ENCODE measurements at regions not wholly inside any gene's neighbourhood (a gene's known extent, or its start where the extent isn't known, plus 50 kb on each side); places are given as distances from the start of the nearest gene placed in this dataset.

DNA sequence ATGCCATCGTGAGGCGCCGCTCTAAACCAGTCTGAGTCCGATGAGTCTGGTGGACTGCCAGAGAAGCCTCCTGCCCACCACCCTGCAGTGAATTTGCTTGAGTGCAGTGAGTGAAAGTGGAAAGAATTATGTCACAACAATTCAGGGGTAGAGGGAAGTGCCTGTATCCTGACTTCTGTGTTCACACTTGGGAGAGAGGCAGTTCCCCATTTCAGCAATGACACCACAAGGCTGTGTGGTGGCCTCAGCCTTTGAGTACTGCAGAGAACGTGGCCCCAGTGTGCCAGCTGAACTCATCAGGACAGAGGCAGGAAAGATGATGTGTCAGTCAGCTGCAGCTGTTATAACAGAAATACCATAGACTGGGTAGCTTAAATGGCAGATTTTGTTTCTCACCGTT is 155.6 kb downstream of the COG6 start:
- no peak for TF ChIP-seq CTCF (conservative IDR thresholded peaks at IDR 0.05)
- TF ChIP-seq ZFX (IDR thresholded peaks at IDR 0.05) = no peak

Data from C4-2B (cell line).